ENCODE measurements at regions not wholly inside any gene's neighbourhood (a gene's known extent, or its start where the extent isn't known, plus 50 kb on each side); places are given as distances from the start of the nearest gene placed in this dataset.

DNA sequence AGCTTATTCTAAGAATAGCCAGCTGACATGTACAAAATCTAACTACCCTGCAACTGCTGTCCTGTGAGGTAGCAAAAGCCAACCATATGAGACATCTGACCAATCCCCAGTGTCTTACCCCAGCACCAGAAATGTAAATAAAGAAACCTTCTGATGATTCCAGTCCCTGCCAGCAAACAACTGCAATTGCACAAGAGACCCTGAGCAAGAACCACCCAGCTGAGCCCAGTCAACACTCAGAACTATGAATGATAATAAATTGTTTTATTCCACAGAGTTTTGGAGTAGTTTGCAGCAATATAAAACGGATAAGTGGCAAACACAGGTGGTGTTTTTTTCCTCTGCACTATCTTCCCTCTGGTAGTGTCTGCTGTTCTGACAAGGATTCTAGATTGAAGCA lies 94.9 kb downstream of the ERCC5 start:
- no peak overlapping the region for H3K9ac ChIP-seq (ENCODE audit: low read length)
- POLR2A ChIA-PET: no interaction called here
- intact Hi-C loops (cut with micrococcal nuclease): no loop called here
- no peak overlapping the region for H3K4me2 ChIP-seq (replicated peaks; ENCODE audit: low read depth, low read length, poor library complexity, severe bottlenecking)
- H3K79me2 ChIP-seq (ENCODE audit: control insufficient read depth, insufficient read depth, low read length): no peaks in the 10 kb centered on the region
- Mint-ChIP-seq H3K9me3 (ENCODE audit: insufficient read depth) (peaks cover 4% of the 10 kb centered on the region), H3K4me1 (peaks cover 4% of the 10 kb centered on the region), H3K4me3 (no peak overlapping the region), H3K27me3 (no peaks in the 10 kb centered on the region), H3K27ac (no peak overlapping the region)
- TF ChIP-seq, protein P1, sequence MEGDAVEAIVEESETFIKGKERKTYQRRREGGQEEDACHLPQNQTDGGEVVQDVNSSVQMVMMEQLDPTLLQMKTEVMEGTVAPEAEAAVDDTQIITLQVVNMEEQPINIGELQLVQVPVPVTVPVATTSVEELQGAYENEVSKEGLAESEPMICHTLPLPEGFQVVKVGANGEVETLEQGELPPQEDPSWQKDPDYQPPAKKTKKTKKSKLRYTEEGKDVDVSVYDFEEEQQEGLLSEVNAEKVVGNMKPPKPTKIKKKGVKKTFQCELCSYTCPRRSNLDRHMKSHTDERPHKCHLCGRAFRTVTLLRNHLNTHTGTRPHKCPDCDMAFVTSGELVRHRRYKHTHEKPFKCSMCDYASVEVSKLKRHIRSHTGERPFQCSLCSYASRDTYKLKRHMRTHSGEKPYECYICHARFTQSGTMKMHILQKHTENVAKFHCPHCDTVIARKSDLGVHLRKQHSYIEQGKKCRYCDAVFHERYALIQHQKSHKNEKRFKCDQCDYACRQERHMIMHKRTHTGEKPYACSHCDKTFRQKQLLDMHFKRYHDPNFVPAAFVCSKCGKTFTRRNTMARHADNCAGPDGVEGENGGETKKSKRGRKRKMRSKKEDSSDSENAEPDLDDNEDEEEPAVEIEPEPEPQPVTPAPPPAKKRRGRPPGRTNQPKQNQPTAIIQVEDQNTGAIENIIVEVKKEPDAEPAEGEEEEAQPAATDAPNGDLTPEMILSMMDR (IDR thresholded peaks at IDR 0.05): no peak
- no peak for TF ChIP-seq EZH2 (IDR thresholded peaks at IDR 0.05; ENCODE audit: borderline replicate concordance, insufficient read depth, low read depth, low read length, poor library complexity, severe bottlenecking)
- no peak for DNase-seq
- WGBS (ENCODE audit: insufficient coverage): no CpG with 5 or more reads among the region's 1 CpG
- H3K4me1 ChIP-seq (ENCODE audit: control insufficient read depth in 2 of 2, insufficient read depth in 2 of 2, low read length in 2 of 2): no peaks in the 10 kb centered on the region
- no peaks in the 10 kb centered on the region for H4K20me1 ChIP-seq (ENCODE audit: control insufficient read depth, insufficient read depth, low read length, poor library complexity, severe bottlenecking)
- H3K27me3 ChIP-seq (replicated peaks in 1 of 4; ENCODE audit: control extremely low read depth in 1 of 4, control insufficient read depth in 3 of 4, insufficient read depth in 4 of 4, low read length in 3 of 4): peaks cover 0 to 7% (median 0%) of the 10 kb centered on the region in 4 experiments
- H3K4me3 ChIP-seq (ENCODE audit: control extremely low read depth in 1 of 5, extremely low read depth in 1 of 5, insufficient read depth in 1 of 5, low read depth in 2 of 5, low read length in 4 of 5): no peak overlapping the region
- no peak for ATAC-seq (ENCODE audit: low read depth)
- H3K27ac ChIP-seq (ENCODE audit: low read length in 2 of 2): no peak overlapping the region
- peaks cover 1 to 7% (median 6%) of the 10 kb centered on the region in 3 donors for H3K9me3 ChIP-seq (ENCODE audit: control extremely low read depth in 1 of 3, control insufficient read depth in 2 of 3, insufficient read depth in 1 of 3, low read length in 2 of 3)
- H2AFZ ChIP-seq (ENCODE audit: insufficient read depth, low read depth, low read length, poor library complexity, severe bottlenecking): no peak overlapping the region
- no peaks in the 10 kb centered on the region for H3K36me3 ChIP-seq (replicated peaks in 1 of 2; ENCODE audit: control extremely low read depth in 1 of 2, control insufficient read depth in 1 of 2, extremely low read depth in 1 of 2, insufficient read depth in 2 of 2, low read length in 1 of 2)
- CTCF ChIA-PET: no interaction called here

DNA sequence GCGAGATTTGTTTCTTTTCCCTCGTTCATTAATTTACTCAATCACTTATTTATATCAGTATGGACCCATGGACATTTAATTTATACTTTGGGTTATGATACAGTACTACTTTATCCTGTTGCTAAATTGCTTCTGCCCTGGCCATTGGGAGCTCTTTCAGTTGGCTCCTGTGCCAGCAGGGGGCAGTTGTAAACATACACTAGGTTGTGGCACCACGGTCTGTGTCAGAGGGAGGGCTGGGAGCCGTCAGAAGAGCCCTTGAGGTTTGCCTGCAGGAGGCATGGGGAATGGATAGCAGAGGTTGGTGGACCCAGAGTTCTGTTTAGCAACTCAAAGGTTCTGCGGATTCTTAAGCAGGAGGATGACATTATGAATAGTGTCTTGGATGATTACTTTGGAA lies 94.3 kb downstream of the ERCC5 start:
- Histone ChIP-seq H3K27me3 (replicated peaks in 1 of 4; ENCODE audit: control extremely low read depth in 1 of 4, control insufficient read depth in 3 of 4, insufficient read depth in 4 of 4, low read length in 3 of 4) (peaks cover 0 to 7% (median 0%) of the 10 kb centered on the region in 4 experiments), H3K9ac (ENCODE audit: low read length) (no peak overlapping the region), H3K4me3 (ENCODE audit: control extremely low read depth in 1 of 5, extremely low read depth in 1 of 5, insufficient read depth in 1 of 5, low read depth in 2 of 5, low read length in 4 of 5) (no peak overlapping the region), H4K20me1 (ENCODE audit: control insufficient read depth, insufficient read depth, low read length, poor library complexity, severe bottlenecking) (no peaks in the 10 kb centered on the region), H3K79me2 (ENCODE audit: control insufficient read depth, insufficient read depth, low read length) (no peaks in the 10 kb centered on the region), H3K27ac (ENCODE audit: low read length in 2 of 2) (no peak overlapping the region), H3K4me1 (ENCODE audit: control insufficient read depth in 2 of 2, insufficient read depth in 2 of 2, low read length in 2 of 2) (no peaks in the 10 kb centered on the region), H3K36me3 (replicated peaks in 1 of 2; ENCODE audit: control extremely low read depth in 1 of 2, control insufficient read depth in 1 of 2, extremely low read depth in 1 of 2, insufficient read depth in 2 of 2, low read length in 1 of 2) (no peaks in the 10 kb centered on the region), H2AFZ (ENCODE audit: insufficient read depth, low read depth, low read length, poor library complexity, severe bottlenecking) (no peak overlapping the region), H3K4me2 (replicated peaks; ENCODE audit: low read depth, low read length, poor library complexity, severe bottlenecking) (no peak overlapping the region), H3K9me3 (ENCODE audit: control extremely low read depth in 1 of 3, control insufficient read depth in 2 of 3, insufficient read depth in 1 of 3, low read length in 2 of 3) (peaks cover 1 to 7% (median 6%) of the 10 kb centered on the region in 3 donors)
- 87% methylated on average over 2 of the region's 5 CpGs for WGBS (ENCODE audit: insufficient coverage)
- ATAC-seq (ENCODE audit: low read depth) (no peak), DNase-seq (no peak)
- intact Hi-C loops (cut with micrococcal nuclease): no loop called here
- Mint-ChIP-seq H3K4me1 (peaks cover 10% of the 10 kb centered on the region), H3K27ac (no peak overlapping the region), H3K27me3 (no peaks in the 10 kb centered on the region), H3K9me3 (ENCODE audit: insufficient read depth) (peaks cover 4% of the 10 kb centered on the region), H3K4me3 (no peak overlapping the region)
- POLR2A ChIA-PET: no interaction called here
- TF ChIP-seq, protein P1 (IDR thresholded peaks at IDR 0.05): no peak
- TF ChIP-seq EZH2 (IDR thresholded peaks at IDR 0.05; ENCODE audit: borderline replicate concordance, insufficient read depth, low read depth, low read length, poor library complexity, severe bottlenecking): no peak
- CTCF ChIA-PET: no interaction called here
